Testis (tissue), 2 donors: ENCODE measurements at regions not wholly inside any gene's neighbourhood (a gene's known extent, or its start where the extent isn't known, plus 50 kb on each side); places are given as distances from the start of the nearest gene placed in this dataset.

Experiments
- CTCF ChIP-seq, 3 experiments: fragments of 450-650 bp in 2 of 3; fragments of 200-600 bp in 1 of 3; sonication (generic) in 1 of 3; IDR thresholded peaks; one replicate each; pipeline ENCODE4 v1.5.1; 2016 to 2019; ENCODE audit warnings: antibody characterized with exemption in 3 of 3, mild to moderate bottlenecking in 2 of 3, moderate library complexity in 1 of 3
- POLR2A ChIP-seq: fragments of 450-650 bp; IDR thresholded peaks from one replicate; pipeline ENCODE4 v1.6.1; 2017; ENCODE audit warnings: antibody characterized with exemption, mild to moderate bottlenecking, moderate library complexity

GRCh38 chr7:89777499-89777898, 376.8 kb upstream of the STEAP1 start:
- no peak for TF ChIP-seq CTCF (IDR thresholded peaks at IDR 0.05)
- no peak for TF ChIP-seq POLR2A
